Heart left ventricle (tissue), 16 donors: ENCODE measurements at regions not wholly inside any gene's neighbourhood (a gene's known extent, or its start where the extent isn't known, plus 50 kb on each side); places are given as distances from the start of the nearest gene placed in this dataset.

Experiments
- ATAC-seq, 4 donors: fragments of 200-7000 bp; cut with Tn5 transposase; one replicate each; pipeline ENCODE4 v1.9.1; 2020 to 2022; ENCODE audit warnings: moderate library complexity in 4 of 4, mild to moderate bottlenecking in 3 of 4, moderate number of reproducible peaks in 1 of 4
- DNase-seq, 5 donors: peaks; one replicate each; pipeline ENCODE4 v3.0.0-alpha.2; 2020
- H3K27ac ChIP-seq, 12 donors: fragments of 200-600 bp; sonication (generic) in 4 of 12; one replicate each; pipeline versions ENCODE4 v1.5.0 to v1.8.0; 2016 to 2022; ENCODE audit warnings: mild to moderate bottlenecking in 2 of 12
- H3K27me3 ChIP-seq, 9 donors: fragments of 200-600 bp; sonication (generic) in 2 of 9; one replicate each; pipeline versions ENCODE4 v1.5.1 to v1.8.0; 2016 to 2022; ENCODE audit warnings: mild to moderate bottlenecking in 3 of 9
- H3K36me3 ChIP-seq, 9 donors: fragments of 200-600 bp; sonication (generic) in 2 of 9; one replicate each; pipeline versions ENCODE4 v1.5.0 to v1.8.0; 2018 to 2022; ENCODE audit warnings: mild to moderate bottlenecking in 2 of 9
- H3K4me1 ChIP-seq, 12 donors: fragments of 200-600 bp; sonication (generic) in 4 of 12; one replicate each; pipeline versions ENCODE4 v1.5.0 to v1.8.0; 2016 to 2022; ENCODE audit warnings: mild to moderate bottlenecking in 3 of 12
- H3K4me3 ChIP-seq, 12 donors: fragments of 200-600 bp; sonication (generic) in 4 of 12; one replicate each; pipeline versions ENCODE4 v1.5.0 to v1.8.0; 2017 to 2022; ENCODE audit warnings: mild to moderate bottlenecking in 9 of 12, moderate library complexity in 4 of 12
- H3K9me3 ChIP-seq, 12 donors: fragments of 200-600 bp; sonication (generic) in 4 of 12; one replicate each; pipeline versions ENCODE4 v1.5.0 to v1.8.0; 2016 to 2022; ENCODE audit warnings: mild to moderate bottlenecking in 1 of 12
- CTCF ChIP-seq, 12 donors: fragments of 200-600 bp; sonication (generic) in 4 of 12; IDR thresholded peaks; one replicate each; pipeline versions ENCODE4 v1.5.0 to v1.8.0; 2018 to 2022; ENCODE audit warnings: antibody characterized with exemption in 12 of 12, mild to moderate bottlenecking in 5 of 12
- POLR2A ChIP-seq, 2 donors: fragments of 450-650 bp; IDR thresholded peaks; one replicate each; pipeline ENCODE4 v1.6.1; 2017; ENCODE audit warnings: antibody characterized with exemption in 2 of 2, mild to moderate bottlenecking in 2 of 2, moderate library complexity in 2 of 2
- WGBS, 4 donors: extraction: QIAGEN DNeasy Blood & Tissue Kit in 2 of 4; methylation state at CpG; one replicate each; pipeline versions ENCODE4 v1.1.5 to v1.1.7; 2013 to 2018; 5-methylcytosine and 5-hydroxymethylcytosine counted together
- intact Hi-C, 10 donors: fragments of 100-400 bp; cut with DNase I; formaldehyde crosslinking; loops; one replicate each; pipeline versions ENCODE4 v1.11.1 to v1.14.2; 2022
- donor health status: ischemic (EF 13 %, LVEDD 7.1; RV severe dilation, severe dysfunction).
- donor health status: healthy with polysubstance abuse.
- donor health status: DM: no; HTN: yes; CAD: no.
- donor health status: DM: no; HTN: no; CAD: no.
- donor health status: ischemic (EF 25% LVEDD 6.9; RV normal size, moderate dysfunction).
- donor health status: ischemic (EF 25% LVEDD 5.7; RV mildly dilated, moderate dysfunction).
- donor health status: healthy.
- donor health status: DM: yes; HTN: yes; CAD: no.
- donor health status: ischemic (EF 35%, LVEDD 5.7; RV mildly dilated, moderate dysfunction).
- donor health status: nonischemic (EF 11% LVEDD 7.7; RV severe dilation, severe dysfunction).
- donor health status: DM: yes; HTN: yes; CAD: no.
- donor health status: PGD.
- donor health status: ischemic (EF 29% LVEDD 5.4; RV normal size, mild dysfunction).
- donor health status: nonischemic (EF 23%, LVEDD 6.1; RV moderate dilation, normal function).

DNA sequence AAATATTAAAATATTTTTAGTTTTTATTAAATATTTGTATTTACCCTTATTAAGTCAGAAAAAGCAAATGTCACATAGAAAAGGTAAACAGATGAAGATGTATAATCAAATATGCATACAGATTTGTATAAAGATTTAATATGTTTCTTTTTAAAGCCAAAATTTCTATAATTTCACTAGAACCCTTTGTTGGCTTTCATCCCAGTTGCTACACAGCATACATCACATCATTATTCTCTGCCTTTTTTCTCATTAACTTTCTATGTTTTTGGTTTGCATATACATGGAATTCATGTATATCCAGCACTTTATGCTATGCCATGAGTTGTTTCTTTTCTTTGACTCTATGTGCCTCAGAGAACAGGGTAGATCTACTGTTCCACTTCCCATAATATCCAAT is 957.9 kb upstream of the ADGRL2 start:
- intact Hi-C loops: no loop called here
- Histone ChIP-seq H3K4me1 (no peaks in the 10 kb centered on the region), H3K4me3 (no peak overlapping the region), H3K27me3 (no peaks in the 10 kb centered on the region), H3K9me3 (peaks cover 0 to 6% (median 0%) of the 10 kb centered on the region in 12 donors), H3K36me3 (no peaks in the 10 kb centered on the region), H3K27ac (no peak overlapping the region)
- ATAC-seq: no peak
- DNase-seq: no peak
- no peak for TF ChIP-seq CTCF (IDR thresholded peaks at IDR 0.05)
- TF ChIP-seq POLR2A (IDR thresholded peaks at IDR 0.05): no peak

DNA sequence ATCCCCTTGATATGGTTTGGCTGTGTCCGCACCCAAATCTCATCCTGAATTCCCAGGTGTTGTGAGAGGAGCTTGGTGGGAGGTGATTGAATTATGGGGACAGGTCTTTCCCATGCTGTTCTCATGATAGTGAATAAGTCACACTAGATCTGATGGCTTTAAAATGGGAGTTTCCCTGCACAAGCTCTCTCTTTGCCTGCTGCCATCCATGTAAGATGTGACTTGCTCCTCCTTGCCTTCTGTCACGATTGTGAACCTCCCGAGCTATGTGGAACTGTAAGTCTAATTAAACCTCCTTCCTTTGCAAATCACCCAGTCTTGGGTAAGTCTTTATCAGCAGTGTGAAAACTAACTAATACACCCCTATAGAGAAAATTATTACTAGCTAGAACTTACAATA is 959.5 kb upstream of the ADGRL2 start:
- no peak for DNase-seq
- no peak overlapping the region for H3K27ac ChIP-seq
- intact Hi-C loops: no loop called here

DNA sequence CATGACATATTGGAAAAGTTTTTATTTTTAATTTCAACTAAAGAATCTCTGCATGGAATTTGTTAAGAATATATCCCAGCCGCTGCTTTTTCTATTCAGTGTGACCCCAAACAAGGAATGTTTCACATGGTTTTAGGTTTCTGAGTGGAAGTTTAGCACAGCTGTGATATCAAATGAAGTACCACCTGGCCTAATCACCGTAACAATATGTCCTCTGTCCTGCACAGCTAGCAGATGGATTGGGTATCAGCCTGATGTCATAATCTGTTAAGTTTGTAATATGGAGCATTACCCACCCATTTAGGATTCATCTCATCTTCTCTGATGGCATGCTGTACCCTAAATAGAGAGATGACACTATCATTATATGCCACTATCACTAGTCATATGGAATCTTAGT is 963.7 kb upstream of the ADGRL2 start:
- intact Hi-C loops: no loop called here
- Histone ChIP-seq H3K27ac (no peak overlapping the region), H3K4me1 (no peaks in the 10 kb centered on the region), H3K9me3 (peaks cover 0 to 6% (median 0%) of the 10 kb centered on the region in 12 donors), H3K4me3 (no peak overlapping the region), H3K27me3 (no peaks in the 10 kb centered on the region), H3K36me3 (no peaks in the 10 kb centered on the region)
- 68 to 89% (median 76%) methylated on average over 2 of the region's 2 CpGs for WGBS, 4 donors
- no peak for DNase-seq
- ATAC-seq: no peak
- TF ChIP-seq CTCF (IDR thresholded peaks at IDR 0.05) (no peak), POLR2A (IDR thresholded peaks at IDR 0.05) (no peak)

More for the DNA sequence above, 959.5 kb upstream of the ADGRL2 start:
- 79 to 92% (median 87%) methylated on average over 3 of the region's 3 CpGs for WGBS, 4 donors
- Histone ChIP-seq H3K4me3 (no peak overlapping the region), H3K27me3 (no peaks in the 10 kb centered on the region), H3K36me3 (no peaks in the 10 kb centered on the region), H3K4me1 (no peaks in the 10 kb centered on the region), H3K9me3 (peaks cover 0 to 6% (median 0%) of the 10 kb centered on the region in 12 donors)
- no peak for ATAC-seq
- TF ChIP-seq CTCF (IDR thresholded peaks at IDR 0.05) (no peak), POLR2A (IDR thresholded peaks at IDR 0.05) (no peak)

GRCh38 chr1:80836505-80836904 is 964.2 kb upstream of the ADGRL2 start:
- DNase-seq: no peak
- WGBS, 4 donors: 91 to 96% (median 92%) methylated on average over 2 of the region's 2 CpGs
- H3K27ac ChIP-seq: no peak overlapping the region
- no peaks in the 10 kb centered on the region for H3K36me3 ChIP-seq
- ATAC-seq: no peak
- no peaks in the 10 kb centered on the region for H3K27me3 ChIP-seq
- H3K4me1 ChIP-seq: no peaks in the 10 kb centered on the region
- intact Hi-C loops: no loop called here
- no peak overlapping the region for H3K4me3 ChIP-seq
- TF ChIP-seq POLR2A (IDR thresholded peaks at IDR 0.05) (no peak), CTCF (IDR thresholded peaks at IDR 0.05) (no peak)
- peaks cover 0 to 6% (median 0%) of the 10 kb centered on the region in 12 donors for H3K9me3 ChIP-seq
